ENCODE measurements at regions not wholly inside any gene's neighbourhood (a gene's known extent, or its start where the extent isn't known, plus 50 kb on each side); places are given as distances from the start of the nearest gene placed in this dataset.

- WGBS, 2 experiments (ENCODE audit: extremely low coverage in 1 of 2, insufficient coverage in 1 of 2, insufficient read length in 1 of 2, insufficient replicate concordance in 2 of 2, low coverage in 1 of 2, low lambda C conversion rate in 2 of 2, missing lambda C conversion rate in 1 of 2), result 90% methylated on average over 1 of the region's 1 CpG; no CpG with 5 or more reads in 1 of the 2 experiments
- H4K8ac ChIP-seq (ENCODE audit: extremely low read depth, insufficient read depth, low read length), result no peak overlapping the region
- CTCF ChIA-PET (ENCODE audit: partially characterized antibody), result no interaction called here
- no peak overlapping the region for H3K4me2 ChIP-seq (ENCODE audit: insufficient read depth in 1 of 2, low read depth in 2 of 2, low read length in 2 of 2)
- no peak overlapping the region for H2BK15ac ChIP-seq (ENCODE audit: low read length)
- H3K79me2 ChIP-seq (ENCODE audit: control insufficient read depth in 1 of 2, insufficient read depth in 2 of 2, low read length in 2 of 2), result no peaks in the 10 kb centered on the region
- POLR2A ChIA-PET (ENCODE audit: partially characterized antibody), result no interaction called here
- H4K5ac ChIP-seq (ENCODE audit: insufficient read length, low read depth, low read length), result no peak overlapping the region
- H4K91ac ChIP-seq (replicated peaks; ENCODE audit: insufficient read length, low read length), result no peak overlapping the region
- no peaks in the 10 kb centered on the region for H3K79me1 ChIP-seq (ENCODE audit: low read depth, low read length)
- H3K4ac ChIP-seq (replicated peaks; ENCODE audit: insufficient read length, low read depth, low read length), result no peak overlapping the region
- DNase-seq (ENCODE audit: low read depth in 1 of 2, low spot score in 2 of 2) (no peak), FAIRE-seq (no peak)
- no peak overlapping the region for H3K56ac ChIP-seq (replicated peaks; ENCODE audit: insufficient read length, low read depth, low read length)
- no peak overlapping the region for H3K23ac ChIP-seq (ENCODE audit: insufficient read length)
- H3K36me3 ChIP-seq (ENCODE audit: control insufficient read depth in 2 of 4, insufficient read depth in 4 of 4, low read length in 3 of 4), result no peaks in the 10 kb centered on the region
- H2BK20ac ChIP-seq (ENCODE audit: low read length), result no peak overlapping the region
- H3K18ac ChIP-seq (ENCODE audit: extremely low read depth, low read length), result no peak overlapping the region
- H3K9me3 ChIP-seq (ENCODE audit: insufficient read depth in 2 of 2, low read depth in 1 of 2, low read length in 1 of 2), result no peaks in the 10 kb centered on the region
- peaks cover 0 to 4% (median 0%) of the 10 kb centered on the region in 4 experiments; a peak in 1 of 7 replicates for H3K4me1 ChIP-seq (replicated peaks in 1 of 4; ENCODE audit: control insufficient read depth in 3 of 4, insufficient read depth in 4 of 4, low read length in 3 of 4)
- TF ChIP-seq EGR1 (IDR thresholded peaks at IDR 0.05; ENCODE audit: borderline replicate concordance, low read depth, low read length) (no peak), BCL11A (IDR thresholded peaks at IDR 0.05; ENCODE audit: low read depth in 2 of 2, low read length in 2 of 2) (no peak), ZNF274 (IDR thresholded peaks at IDR 0.05; ENCODE audit: borderline replicate concordance, extremely low read depth, low read length) (no peak), MAX (IDR thresholded peaks at IDR 0.05) (no peak), POLR2A (IDR thresholded peaks at IDR 0.05; ENCODE audit: control extremely low read depth in 1 of 2, low read depth in 2 of 2, low read length in 2 of 2) (no peak), SP2 (IDR thresholded peaks at IDR 0.05; ENCODE audit: low read length) (no peak), RFX5 (IDR thresholded peaks at IDR 0.05; ENCODE audit: borderline replicate concordance, low read depth, low read length) (no peak), HDAC6 (IDR thresholded peaks at IDR 0.05; ENCODE audit: low read depth, low read length) (no peak), RAD21 (IDR thresholded peaks at IDR 0.05 in 1 of 2, conservative IDR thresholded peaks at IDR 0.05 in 1 of 2; ENCODE audit: low read depth in 2 of 2, low read length in 2 of 2) (no peak), PHF8 (conservative IDR thresholded peaks at IDR 0.05; ENCODE audit: low read depth, low read length) (no peak)
- TF ChIP-seq, protein P1, sequence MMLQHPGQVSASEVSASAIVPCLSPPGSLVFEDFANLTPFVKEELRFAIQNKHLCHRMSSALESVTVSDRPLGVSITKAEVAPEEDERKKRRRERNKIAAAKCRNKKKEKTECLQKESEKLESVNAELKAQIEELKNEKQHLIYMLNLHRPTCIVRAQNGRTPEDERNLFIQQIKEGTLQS (IDR thresholded peaks at IDR 0.05; ENCODE audit: insufficient read depth, low read depth, low read length), result no peak
- TF ChIP-seq, protein P2, sequence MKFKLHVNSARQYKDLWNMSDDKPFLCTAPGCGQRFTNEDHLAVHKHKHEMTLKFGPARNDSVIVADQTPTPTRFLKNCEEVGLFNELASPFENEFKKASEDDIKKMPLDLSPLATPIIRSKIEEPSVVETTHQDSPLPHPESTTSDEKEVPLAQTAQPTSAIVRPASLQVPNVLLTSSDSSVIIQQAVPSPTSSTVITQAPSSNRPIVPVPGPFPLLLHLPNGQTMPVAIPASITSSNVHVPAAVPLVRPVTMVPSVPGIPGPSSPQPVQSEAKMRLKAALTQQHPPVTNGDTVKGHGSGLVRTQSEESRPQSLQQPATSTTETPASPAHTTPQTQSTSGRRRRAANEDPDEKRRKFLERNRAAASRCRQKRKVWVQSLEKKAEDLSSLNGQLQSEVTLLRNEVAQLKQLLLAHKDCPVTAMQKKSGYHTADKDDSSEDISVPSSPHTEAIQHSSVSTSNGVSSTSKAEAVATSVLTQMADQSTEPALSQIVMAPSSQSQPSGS (IDR thresholded peaks at IDR 0.05; ENCODE audit: low read length), result no peak
- H3K14ac ChIP-seq (ENCODE audit: insufficient read length), result no peak overlapping the region
- H2AFZ ChIP-seq (ENCODE audit: low read length), result no peak overlapping the region
- H2BK5ac ChIP-seq (ENCODE audit: low read depth, low read length), result no peak overlapping the region
- H2BK12ac ChIP-seq (ENCODE audit: low read depth, low read length), result no peak overlapping the region
- H4K20me1 ChIP-seq (replicated peaks in 1 of 2; ENCODE audit: control insufficient read depth in 1 of 2, insufficient read depth in 2 of 2, low read length in 2 of 2), result no peaks in the 10 kb centered on the region
- no peak overlapping the region for H3K4me3 ChIP-seq (ENCODE audit: extremely low read depth in 1 of 4, insufficient read depth in 2 of 4, low read depth in 3 of 4, low read length in 4 of 4)
- no peaks in the 10 kb centered on the region for H3K27me3 ChIP-seq (replicated peaks in 1 of 4; ENCODE audit: control insufficient read depth in 3 of 4, extremely low read depth in 1 of 4, insufficient read depth in 3 of 4, low read length in 3 of 4)
- no peak overlapping the region for H2AK5ac ChIP-seq (ENCODE audit: low read depth, low read length)
- H3K27ac ChIP-seq (ENCODE audit: low read depth, low read length), result no peak overlapping the region
- no peak overlapping the region for H3K9ac ChIP-seq (replicated peaks in 1 of 4; ENCODE audit: extremely low read depth in 1 of 4, low read depth in 3 of 4, low read length in 3 of 4)
- H2BK120ac ChIP-seq (replicated peaks; ENCODE audit: low read depth, low read length), result no peak overlapping the region
- no peaks in the 10 kb centered on the region for H3K23me2 ChIP-seq (ENCODE audit: low read depth, low read length)
Measured at GRCh38 chr6:19979986-19980385, 142.8 kb downstream of the ID4 start.

Data from H1 (cell line).